ENCODE measurements at regions not wholly inside any gene's neighbourhood (a gene's known extent, or its start where the extent isn't known, plus 50 kb on each side); places are given as distances from the start of the nearest gene placed in this dataset.

- Histone ChIP-seq H3K79me2 (ENCODE audit: insufficient read depth, low read depth) (no peaks in the 10 kb centered on the region), H3K9ac (no peak overlapping the region), H3K4me2 (no peak overlapping the region), H3K4me3 (IDR thresholded peaks at IDR 0.05; ENCODE audit: insufficient read depth, low read depth, low read length) (no peak overlapping the region), H3K4me1 (ENCODE audit: low read depth, poor library complexity, severe bottlenecking) (no peaks in the 10 kb centered on the region), H3K27me3 (ENCODE audit: insufficient read depth, low read depth) (no peaks in the 10 kb centered on the region), H4K20me1 (ENCODE audit: insufficient read depth) (no peaks in the 10 kb centered on the region), H2AFZ (ENCODE audit: low read depth) (no peak overlapping the region), H3K27ac (no peak overlapping the region), H3K36me3 (ENCODE audit: insufficient read depth) (no peaks in the 10 kb centered on the region; the same call in 1 of the 2 replicates)
- TF ChIP-seq CTCF (conservative IDR thresholded peaks at IDR 0.05; ENCODE audit: low read depth, low read length) = no peak
Measured at GRCh38 chr10:60605476-60605875, 172.8 kb upstream of the CDK1 start.

DNA sequence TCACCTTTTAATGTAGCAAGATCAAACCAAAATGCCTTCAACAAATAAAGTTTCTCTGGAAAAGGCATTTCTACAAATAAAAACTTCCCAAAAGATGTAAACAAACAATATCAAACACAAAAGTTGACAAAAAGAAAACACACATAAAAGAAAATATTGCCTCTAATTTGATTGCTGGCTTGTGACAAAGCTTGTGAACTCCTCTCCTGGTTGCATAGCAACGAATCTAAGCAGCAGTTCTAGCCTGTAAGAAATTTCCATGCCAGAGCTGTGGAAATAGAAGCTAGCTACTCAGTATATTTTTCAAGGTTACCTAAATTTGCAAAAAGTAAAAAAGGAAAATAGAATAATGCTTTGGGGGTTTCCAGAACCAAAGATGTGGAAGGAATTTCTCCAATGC is 173.9 kb upstream of the CDK1 start:
- no peak overlapping the region for H2AFZ ChIP-seq (ENCODE audit: low read depth)
- TF ChIP-seq CTCF (conservative IDR thresholded peaks at IDR 0.05; ENCODE audit: low read depth, low read length) = no peak
- H3K27me3 ChIP-seq (ENCODE audit: insufficient read depth, low read depth) = no peaks in the 10 kb centered on the region
- H3K4me3 ChIP-seq (IDR thresholded peaks at IDR 0.05; ENCODE audit: insufficient read depth, low read depth, low read length) = no peak overlapping the region
- H3K27ac ChIP-seq = no peak overlapping the region
- H3K9ac ChIP-seq = no peak overlapping the region
- no peaks in the 10 kb centered on the region for H3K79me2 ChIP-seq (ENCODE audit: insufficient read depth, low read depth)
- H3K36me3 ChIP-seq (ENCODE audit: insufficient read depth) = no peaks in the 10 kb centered on the region; the same call in 1 of the 2 replicates
- H3K4me1 ChIP-seq (ENCODE audit: low read depth, poor library complexity, severe bottlenecking) = no peaks in the 10 kb centered on the region
- H3K4me2 ChIP-seq = no peak overlapping the region
- no peaks in the 10 kb centered on the region for H4K20me1 ChIP-seq (ENCODE audit: insufficient read depth)

GRCh38 chr10:60597513-60597912 is 180.8 kb upstream of the CDK1 start:
- H3K9ac ChIP-seq = no peak overlapping the region
- H4K20me1 ChIP-seq (ENCODE audit: insufficient read depth) = no peaks in the 10 kb centered on the region
- no peaks in the 10 kb centered on the region for H3K36me3 ChIP-seq (ENCODE audit: insufficient read depth)
- H3K4me2 ChIP-seq = no peak overlapping the region
- peaks cover 20% of the 10 kb centered on the region for H3K4me1 ChIP-seq (ENCODE audit: low read depth, poor library complexity, severe bottlenecking)
- no peak overlapping the region for H3K27ac ChIP-seq
- no peak overlapping the region for H2AFZ ChIP-seq (ENCODE audit: low read depth)
- no peaks in the 10 kb centered on the region; the same call in 1 of the 2 replicates for H3K27me3 ChIP-seq (ENCODE audit: insufficient read depth, low read depth)
- no peak overlapping the region for H3K4me3 ChIP-seq (IDR thresholded peaks at IDR 0.05; ENCODE audit: insufficient read depth, low read depth, low read length)
- no peaks in the 10 kb centered on the region for H3K79me2 ChIP-seq (ENCODE audit: insufficient read depth, low read depth)
- no peak for TF ChIP-seq CTCF (conservative IDR thresholded peaks at IDR 0.05; ENCODE audit: low read depth, low read length)

DNA sequence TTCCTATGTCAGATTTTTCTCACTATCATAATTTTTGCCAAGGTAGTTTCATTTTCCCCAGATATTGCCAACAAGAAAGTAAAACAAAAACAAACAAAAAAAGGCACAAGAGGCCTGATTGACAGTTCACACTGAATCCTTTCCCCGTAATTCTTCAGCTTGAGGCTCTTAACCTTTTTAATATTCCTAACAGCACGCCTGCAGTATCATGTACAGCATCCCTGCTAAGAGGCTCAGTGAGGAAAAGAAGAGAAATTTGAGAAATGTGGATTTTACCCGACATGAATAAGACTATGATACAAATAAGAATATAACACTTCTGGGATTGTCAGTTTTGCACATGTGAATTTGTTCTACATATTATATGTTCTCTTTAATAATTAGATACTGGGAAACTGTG is 182.4 kb upstream of the CDK1 start:
- H4K20me1 ChIP-seq (ENCODE audit: insufficient read depth) = no peaks in the 10 kb centered on the region
- H3K4me1 ChIP-seq (ENCODE audit: low read depth, poor library complexity, severe bottlenecking) = peaks cover 20% of the 10 kb centered on the region
- H3K9ac ChIP-seq = no peak overlapping the region
- H3K4me3 ChIP-seq (IDR thresholded peaks at IDR 0.05; ENCODE audit: insufficient read depth, low read depth, low read length) = no peak overlapping the region
- TF ChIP-seq CTCF (conservative IDR thresholded peaks at IDR 0.05; ENCODE audit: low read depth, low read length) = no peak
- H3K79me2 ChIP-seq (ENCODE audit: insufficient read depth, low read depth) = no peaks in the 10 kb centered on the region
- H3K36me3 ChIP-seq (ENCODE audit: insufficient read depth) = no peaks in the 10 kb centered on the region
- no peaks in the 10 kb centered on the region; the same call in 1 of the 2 replicates for H3K27me3 ChIP-seq (ENCODE audit: insufficient read depth, low read depth)
- H3K27ac ChIP-seq = no peak overlapping the region
- no peak overlapping the region for H3K4me2 ChIP-seq
- no peak overlapping the region for H2AFZ ChIP-seq (ENCODE audit: low read depth)

All from KMS-11 (cell line).